Stimulated activated naive CD8-positive, alpha-beta T cell treated with anti-CD3 and anti-CD28 coated beads, Interleukin-15, Interleukin-2, amounts not matched to agents 100 ng/mL and 50 ng/mL, for 24 hours (primary cell): ENCODE measurements at regions not wholly inside any gene's neighbourhood (a gene's known extent, or its start where the extent isn't known, plus 50 kb on each side); places are given as distances from the start of the nearest gene placed in this dataset.
"Not testable (repeated sequence)": the region's sequence is repeated elsewhere in the genome, so short reads cannot be mapped to it uniquely, and the experiment has no call there.

Experiments
- H3K27ac Mint-ChIP-seq: one replicate; pipeline ENCODE4 v1.8.0; 2021; ENCODE audit warnings: mild to moderate bottlenecking, mixed read lengths
- H3K27me3 Mint-ChIP-seq: one replicate; pipeline ENCODE4 v1.8.0; 2021; ENCODE audit warnings: mixed read lengths
- H3K36me3 Mint-ChIP-seq: one replicate; pipeline ENCODE4 v1.8.0; 2021; ENCODE audit warnings: low read depth, mixed read lengths
- H3K4me1 Mint-ChIP-seq: one replicate; pipeline ENCODE4 v1.8.0; 2021; ENCODE audit warnings: low read depth, mixed read lengths
- H3K4me3 Mint-ChIP-seq: one replicate; pipeline ENCODE4 v1.8.0; 2021; ENCODE audit warnings: mild to moderate bottlenecking, mixed read lengths
- H3K9me3 Mint-ChIP-seq: one replicate; pipeline ENCODE4 v1.8.0; 2021; ENCODE audit warnings: mixed read lengths

DNA sequence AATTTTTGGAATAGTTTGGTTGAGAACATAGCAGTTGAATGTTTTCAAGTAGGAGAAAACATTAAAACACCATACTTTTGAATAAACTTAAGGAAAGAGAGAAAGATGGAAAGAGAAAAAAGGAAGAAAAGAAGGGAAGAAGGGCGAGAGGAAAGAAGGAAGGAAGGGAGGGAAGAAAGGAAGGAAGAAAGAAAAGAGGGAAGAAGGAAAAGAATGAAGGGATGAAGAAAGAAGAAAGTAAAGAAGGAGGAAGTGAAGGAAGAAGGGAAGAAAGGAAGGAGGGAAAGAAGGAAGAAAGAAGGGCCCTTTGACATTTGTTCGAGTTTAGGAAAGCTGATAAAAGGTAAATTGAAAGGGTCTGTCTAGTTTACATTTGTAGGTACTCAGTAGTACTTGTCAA lies 482.7 kb downstream of the SIPA1L2 start:
- H3K4me3 Mint-ChIP-seq = no peak overlapping the region
- no peaks in the 10 kb centered on the region for H3K36me3 Mint-ChIP-seq
- H3K27ac Mint-ChIP-seq = no peak overlapping the region
- peaks cover 5% of the 10 kb centered on the region for H3K27me3 Mint-ChIP-seq
- no peaks in the 10 kb centered on the region for H3K4me1 Mint-ChIP-seq
- H3K9me3 Mint-ChIP-seq = no peaks in the 10 kb centered on the region

GRCh38 chr1:232146514-232146913 lies 483.4 kb downstream of the SIPA1L2 start:
- Mint-ChIP-seq H3K36me3 (no peaks in the 10 kb centered on the region), H3K4me3 (no peak overlapping the region), H3K27me3 (peaks cover 5% of the 10 kb centered on the region), H3K27ac (no peak overlapping the region), H3K9me3 (no peaks in the 10 kb centered on the region), H3K4me1 (no peaks in the 10 kb centered on the region)

GRCh38 chr1:232145768-232146167 lies 484.2 kb downstream of the SIPA1L2 start:
- no peak overlapping the region for H3K27ac Mint-ChIP-seq
- no peaks in the 10 kb centered on the region for H3K27me3 Mint-ChIP-seq
- no peaks in the 10 kb centered on the region for H3K9me3 Mint-ChIP-seq
- H3K4me3 Mint-ChIP-seq = no peak overlapping the region
- H3K4me1 Mint-ChIP-seq = no peaks in the 10 kb centered on the region
- no peaks in the 10 kb centered on the region for H3K36me3 Mint-ChIP-seq

DNA sequence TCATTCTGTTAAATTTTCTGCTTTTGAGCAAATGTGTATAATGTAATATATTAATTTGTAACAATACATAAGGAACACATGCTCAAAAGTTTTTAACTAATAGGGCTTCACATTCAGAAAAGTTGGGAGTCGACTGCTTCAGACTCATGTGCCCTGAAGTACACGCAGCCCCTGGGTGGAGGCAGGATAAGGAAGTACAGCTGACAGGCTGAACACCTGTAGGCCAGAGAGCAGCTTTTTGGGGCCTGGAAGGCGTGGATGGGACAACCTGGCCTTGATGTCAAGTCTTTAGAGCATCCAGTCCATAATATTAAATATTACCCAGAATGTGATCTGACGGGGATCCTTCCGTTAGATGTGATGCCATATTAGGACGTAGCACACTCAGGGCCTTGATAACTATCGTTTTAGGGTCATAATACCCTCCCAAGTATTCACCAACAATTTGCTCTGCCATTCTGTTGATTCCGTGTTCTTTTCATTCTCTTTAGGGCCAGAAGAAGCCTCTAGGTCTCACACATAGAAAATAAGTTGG lies 485.2 kb downstream of the SIPA1L2 start:
- H3K27ac Mint-ChIP-seq = no peak overlapping the region
- no peaks in the 10 kb centered on the region for H3K4me1 Mint-ChIP-seq
- no peaks in the 10 kb centered on the region for H3K9me3 Mint-ChIP-seq
- no peaks in the 10 kb centered on the region for H3K36me3 Mint-ChIP-seq
- no peak overlapping the region for H3K4me3 Mint-ChIP-seq
- peaks cover 5% of the 10 kb centered on the region for H3K27me3 Mint-ChIP-seq

DNA sequence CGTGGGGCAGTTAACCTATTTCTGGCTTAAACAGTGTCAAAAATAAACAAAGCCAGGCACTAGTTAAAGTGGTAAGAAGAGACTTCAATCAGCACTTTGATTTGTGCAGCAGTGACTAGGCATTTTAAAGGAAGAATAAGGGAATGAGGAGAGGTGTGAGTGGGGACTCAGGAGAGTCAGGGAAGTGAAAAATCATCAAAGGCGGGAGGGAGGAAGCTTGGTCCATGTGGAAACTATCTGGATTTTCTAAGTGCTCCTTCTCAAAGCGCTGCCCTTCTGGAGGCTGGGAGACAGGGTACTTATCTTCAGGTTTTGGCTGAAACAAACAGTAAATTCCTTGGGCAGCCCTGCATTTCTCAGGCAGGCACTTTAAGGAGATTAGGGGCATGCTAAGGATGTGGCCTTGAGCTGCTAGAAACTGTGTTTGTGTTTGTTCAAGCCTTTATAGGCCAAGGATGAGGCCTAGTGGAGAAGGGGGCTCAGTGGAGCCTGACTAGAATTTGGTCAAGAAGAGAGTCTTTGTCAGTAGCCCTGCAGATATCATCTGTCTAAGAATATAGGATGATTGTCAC lies 486.5 kb downstream of the SIPA1L2 start:
- no peak overlapping the region for H3K27ac Mint-ChIP-seq
- H3K36me3 Mint-ChIP-seq = no peaks in the 10 kb centered on the region
- peaks cover 5% of the 10 kb centered on the region for H3K27me3 Mint-ChIP-seq
- H3K4me1 Mint-ChIP-seq = no peaks in the 10 kb centered on the region
- peaks cover 2% of the 10 kb centered on the region for H3K9me3 Mint-ChIP-seq
- H3K4me3 Mint-ChIP-seq = no peak overlapping the region

DNA sequence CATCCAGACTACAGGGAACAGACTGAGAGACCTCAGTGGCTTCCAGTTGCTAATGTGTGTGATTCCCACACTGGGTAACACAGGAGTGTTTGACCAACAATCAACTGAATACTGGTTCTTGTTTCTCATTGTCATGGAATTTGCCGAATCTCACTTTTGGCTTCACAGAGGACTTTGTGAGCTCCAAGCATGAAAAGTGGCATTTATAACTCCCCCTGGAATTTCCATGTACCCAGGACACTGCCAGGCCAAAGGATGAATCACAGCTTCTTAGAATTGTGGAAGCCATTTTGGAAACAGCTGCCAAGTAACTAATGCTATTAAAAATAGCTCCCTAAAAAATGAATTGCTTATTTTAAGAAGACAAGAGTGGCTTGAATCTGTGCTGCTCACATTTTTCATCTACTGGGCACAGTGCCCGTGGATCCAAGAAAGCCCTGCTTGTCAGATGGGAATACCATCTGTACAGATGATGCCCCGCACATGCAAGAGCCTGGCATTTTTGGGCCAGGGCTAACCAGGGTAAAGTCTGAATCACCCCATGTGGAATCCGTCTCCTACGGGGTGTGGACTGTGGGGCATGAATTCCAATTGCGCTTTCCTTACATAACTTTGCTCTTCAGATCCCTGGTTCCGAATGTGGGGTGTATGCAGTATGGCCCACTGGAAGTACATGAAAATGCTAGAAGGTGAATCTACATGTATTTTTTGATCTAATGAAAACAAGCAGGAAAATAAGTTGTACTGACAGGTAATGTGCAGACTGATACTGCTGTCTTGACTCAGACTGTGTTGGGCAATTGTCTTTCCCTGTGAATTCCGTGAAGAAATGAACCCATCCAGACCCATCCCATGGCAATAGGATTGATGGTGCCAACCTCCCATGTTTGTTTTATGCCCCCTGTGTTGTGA lies 487.3 kb downstream of the SIPA1L2 start:
- Mint-ChIP-seq H3K27me3 (peaks cover 5% of the 10 kb centered on the region), H3K36me3 (no peaks in the 10 kb centered on the region), H3K4me3 (no peak overlapping the region), H3K9me3 (peaks cover 2% of the 10 kb centered on the region), H3K4me1 (no peaks in the 10 kb centered on the region), H3K27ac (no peak overlapping the region)

DNA sequence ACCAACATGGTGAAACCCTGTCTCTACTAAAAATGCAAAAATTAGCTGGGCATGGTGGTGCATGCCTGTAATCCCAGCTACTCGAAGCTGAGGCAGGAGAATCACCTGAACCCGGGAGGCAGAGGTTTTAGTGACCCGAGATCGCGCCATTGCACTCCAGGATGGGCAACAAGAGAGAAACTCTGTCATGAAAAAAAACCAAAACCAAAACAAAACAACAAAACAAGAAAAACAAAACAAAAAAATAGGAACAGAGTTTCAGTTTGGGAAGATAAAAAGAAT lies 488.8 kb downstream of the SIPA1L2 start:
- H3K36me3 Mint-ChIP-seq, H3K4me1 Mint-ChIP-seq, H3K4me3 Mint-ChIP-seq, H3K9me3 Mint-ChIP-seq, H3K27me3 Mint-ChIP-seq, H3K27ac Mint-ChIP-seq: not testable (repeated sequence)

DNA sequence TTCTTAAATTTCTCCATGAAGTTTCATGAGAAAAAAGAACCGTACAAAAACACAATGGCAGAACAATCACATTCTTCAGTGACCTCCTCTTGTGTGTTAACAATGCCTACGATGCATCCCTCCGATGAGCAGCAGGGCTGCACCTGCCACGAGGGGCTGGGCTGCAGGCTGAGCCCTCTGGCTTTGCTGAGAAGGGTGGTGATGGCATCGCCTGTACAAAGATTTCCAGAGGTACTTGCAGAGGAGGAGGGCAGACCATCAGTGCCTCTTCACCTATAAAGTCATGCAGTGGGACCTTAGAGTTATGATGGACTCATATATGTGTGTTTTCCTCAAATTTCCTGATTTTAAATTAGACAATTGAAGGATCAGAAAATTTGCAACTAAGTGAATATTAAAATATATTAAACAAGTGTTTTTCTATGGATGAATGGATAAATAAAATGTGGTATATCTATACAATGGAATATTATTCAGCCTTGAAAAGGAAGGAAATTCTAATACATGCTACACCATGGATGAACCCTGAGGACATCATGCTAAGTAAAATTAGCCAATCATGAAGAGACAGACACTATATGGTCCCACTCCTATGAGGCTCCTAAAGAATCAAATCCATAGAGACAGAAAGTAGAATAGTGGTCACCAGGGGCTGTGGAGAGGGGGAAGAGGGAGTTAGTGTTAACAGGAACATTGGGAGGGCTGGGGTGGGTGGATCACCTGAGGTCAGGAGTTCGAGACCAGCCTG lies 489.3 kb downstream of the SIPA1L2 start:
- Mint-ChIP-seq H3K36me3 (no peaks in the 10 kb centered on the region), H3K4me3 (no peak overlapping the region), H3K27me3 (peaks cover 5% of the 10 kb centered on the region), H3K4me1 (no peaks in the 10 kb centered on the region), H3K9me3 (peaks cover 2% of the 10 kb centered on the region), H3K27ac (no peak overlapping the region)

DNA sequence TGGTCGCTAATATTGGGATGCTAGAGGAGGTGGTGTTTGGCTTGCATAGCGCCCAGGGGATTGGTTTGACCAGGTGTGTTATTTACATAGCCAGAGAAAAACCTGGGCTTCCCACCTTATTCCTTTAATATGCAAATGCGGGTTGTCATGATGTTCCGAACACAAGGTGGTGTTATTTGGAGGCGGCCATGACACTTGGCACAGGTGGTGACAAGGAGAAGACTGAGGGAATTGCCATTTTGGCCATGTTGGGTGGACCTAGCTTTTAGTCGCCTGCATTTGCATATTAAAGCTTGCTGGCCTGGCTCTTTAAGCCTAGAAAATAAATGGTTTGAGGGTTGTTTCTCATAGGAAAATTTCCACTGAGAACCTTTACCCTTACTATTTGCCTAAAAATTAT lies 490.5 kb downstream of the SIPA1L2 start:
- peaks cover 5% of the 10 kb centered on the region for H3K27me3 Mint-ChIP-seq
- no peaks in the 10 kb centered on the region for H3K4me1 Mint-ChIP-seq
- peaks cover 2% of the 10 kb centered on the region for H3K9me3 Mint-ChIP-seq
- no peak overlapping the region for H3K27ac Mint-ChIP-seq
- H3K4me3 Mint-ChIP-seq = no peak overlapping the region
- no peaks in the 10 kb centered on the region for H3K36me3 Mint-ChIP-seq

GRCh38 chr1:232138044-232138443 lies 491.9 kb downstream of the SIPA1L2 start:
- H3K4me3 Mint-ChIP-seq = no peak overlapping the region
- H3K4me1 Mint-ChIP-seq = no peaks in the 10 kb centered on the region
- H3K27me3 Mint-ChIP-seq = peaks cover 9% of the 10 kb centered on the region
- no peak overlapping the region for H3K27ac Mint-ChIP-seq
- peaks cover 2% of the 10 kb centered on the region for H3K9me3 Mint-ChIP-seq
- H3K36me3 Mint-ChIP-seq = no peaks in the 10 kb centered on the region

GRCh38 chr1:232137066-232137465 lies 492.9 kb downstream of the SIPA1L2 start:
- H3K27ac Mint-ChIP-seq = no peak overlapping the region
- peaks cover 13% of the 10 kb centered on the region for H3K27me3 Mint-ChIP-seq
- no peaks in the 10 kb centered on the region for H3K36me3 Mint-ChIP-seq

GRCh38 chr1:232136136-232136535 lies 493.8 kb downstream of the SIPA1L2 start:
- no peak overlapping the region for H3K27ac Mint-ChIP-seq
- no peak overlapping the region for H3K4me3 Mint-ChIP-seq
- H3K36me3 Mint-ChIP-seq = no peaks in the 10 kb centered on the region
- peaks cover 2% of the 10 kb centered on the region for H3K9me3 Mint-ChIP-seq
- peaks cover 13% of the 10 kb centered on the region for H3K27me3 Mint-ChIP-seq
- no peaks in the 10 kb centered on the region for H3K4me1 Mint-ChIP-seq

More at GRCh38 chr1:232137066-232137465, 492.9 kb downstream of the SIPA1L2 start:
- no peaks in the 10 kb centered on the region for H3K4me1 Mint-ChIP-seq
- no peak overlapping the region for H3K4me3 Mint-ChIP-seq
- H3K9me3 Mint-ChIP-seq = peaks cover 2% of the 10 kb centered on the region

GRCh38 chr1:232134365-232134764 lies 495.6 kb downstream of the SIPA1L2 start:
- peaks cover 2% of the 10 kb centered on the region for H3K9me3 Mint-ChIP-seq
- H3K27ac Mint-ChIP-seq = no peak overlapping the region
- H3K27me3 Mint-ChIP-seq = peaks cover 16% of the 10 kb centered on the region
- H3K4me3 Mint-ChIP-seq = no peak overlapping the region
- no peaks in the 10 kb centered on the region for H3K4me1 Mint-ChIP-seq
- no peaks in the 10 kb centered on the region for H3K36me3 Mint-ChIP-seq

- H3K27ac Mint-ChIP-seq = no peak overlapping the region
- no peaks in the 10 kb centered on the region for H3K9me3 Mint-ChIP-seq
- H3K36me3 Mint-ChIP-seq = no peaks in the 10 kb centered on the region
- H3K4me1 Mint-ChIP-seq = no peaks in the 10 kb centered on the region
- no peak overlapping the region for H3K4me3 Mint-ChIP-seq
- H3K27me3 Mint-ChIP-seq = peaks cover 29% of the 10 kb centered on the region
Measured at GRCh38 chr1:232132572-232132971, 497.4 kb downstream of the SIPA1L2 start.

DNA sequence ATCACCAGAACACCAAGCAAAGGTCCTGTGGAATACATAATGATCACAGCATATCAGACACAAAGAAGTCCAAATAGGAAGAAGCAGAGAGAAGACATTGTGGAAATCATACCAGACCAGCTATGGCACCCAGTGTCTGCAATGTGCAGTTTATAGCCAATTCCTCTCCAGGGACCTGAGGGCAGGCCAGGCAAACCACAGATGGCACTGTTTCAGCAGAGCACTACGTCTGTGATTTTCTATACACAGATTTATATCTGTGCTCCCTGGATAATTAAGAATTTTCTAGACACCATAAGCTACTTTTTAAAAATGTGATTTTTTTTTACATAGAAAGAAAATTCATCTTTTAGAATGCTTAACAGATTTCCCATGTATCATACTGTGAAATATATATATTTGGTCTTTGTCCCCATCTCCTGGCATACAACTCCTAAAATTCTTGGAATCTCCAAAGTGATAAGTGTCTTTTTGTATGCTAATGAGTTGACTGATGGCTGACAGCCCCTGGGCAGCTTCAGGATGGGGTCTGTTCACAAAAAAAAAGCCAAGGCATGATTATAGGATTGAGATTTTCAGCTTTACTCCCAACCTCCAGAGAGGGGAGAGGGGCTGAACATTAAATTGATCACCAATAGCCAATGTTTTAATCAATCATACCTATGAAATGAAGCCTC lies 498.1 kb downstream of the SIPA1L2 start:
- Mint-ChIP-seq H3K27ac (no peak overlapping the region), H3K4me3 (no peak overlapping the region), H3K9me3 (no peaks in the 10 kb centered on the region), H3K36me3 (no peaks in the 10 kb centered on the region), H3K4me1 (no peaks in the 10 kb centered on the region), H3K27me3 (peaks cover 33% of the 10 kb centered on the region)
